ENCODE measurements at regions not wholly inside any gene's neighbourhood (a gene's known extent, or its start where the extent isn't known, plus 50 kb on each side); places are given as distances from the start of the nearest gene placed in this dataset.

DNA sequence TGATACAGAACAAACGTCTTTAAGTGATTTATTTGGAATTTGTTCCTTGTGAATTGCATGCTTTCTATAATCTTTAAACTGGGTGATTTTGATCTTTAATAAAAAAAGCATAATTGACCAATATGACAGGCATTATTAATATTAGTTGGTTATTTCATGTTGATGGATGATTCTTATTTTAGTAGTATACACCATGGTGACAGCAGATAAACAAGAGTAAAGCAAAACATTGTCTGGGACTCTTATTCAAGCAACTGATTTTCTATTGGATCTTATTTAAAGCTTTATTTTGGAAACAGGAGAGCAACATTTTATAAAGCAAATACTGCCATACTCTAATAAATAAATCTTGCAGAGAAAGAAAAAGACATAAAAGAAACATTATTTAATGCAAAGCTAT, 591.4 kb upstream of the GNPDA2 start:
- Histone ChIP-seq H3K4me3 (replicated peaks; ENCODE audit: insufficient read depth, low read length) (no peak overlapping the region), H3K27me3 (ENCODE audit: insufficient read depth, poor library complexity, severe bottlenecking) (no peaks in the 10 kb centered on the region), H3K27ac (replicated peaks) (no peak overlapping the region)
- DNase-seq (ENCODE audit: low read depth in 1 of 2, low spot score in 1 of 2), result no peak
- TF ChIP-seq, protein P1, sequence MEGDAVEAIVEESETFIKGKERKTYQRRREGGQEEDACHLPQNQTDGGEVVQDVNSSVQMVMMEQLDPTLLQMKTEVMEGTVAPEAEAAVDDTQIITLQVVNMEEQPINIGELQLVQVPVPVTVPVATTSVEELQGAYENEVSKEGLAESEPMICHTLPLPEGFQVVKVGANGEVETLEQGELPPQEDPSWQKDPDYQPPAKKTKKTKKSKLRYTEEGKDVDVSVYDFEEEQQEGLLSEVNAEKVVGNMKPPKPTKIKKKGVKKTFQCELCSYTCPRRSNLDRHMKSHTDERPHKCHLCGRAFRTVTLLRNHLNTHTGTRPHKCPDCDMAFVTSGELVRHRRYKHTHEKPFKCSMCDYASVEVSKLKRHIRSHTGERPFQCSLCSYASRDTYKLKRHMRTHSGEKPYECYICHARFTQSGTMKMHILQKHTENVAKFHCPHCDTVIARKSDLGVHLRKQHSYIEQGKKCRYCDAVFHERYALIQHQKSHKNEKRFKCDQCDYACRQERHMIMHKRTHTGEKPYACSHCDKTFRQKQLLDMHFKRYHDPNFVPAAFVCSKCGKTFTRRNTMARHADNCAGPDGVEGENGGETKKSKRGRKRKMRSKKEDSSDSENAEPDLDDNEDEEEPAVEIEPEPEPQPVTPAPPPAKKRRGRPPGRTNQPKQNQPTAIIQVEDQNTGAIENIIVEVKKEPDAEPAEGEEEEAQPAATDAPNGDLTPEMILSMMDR (IDR thresholded peaks at IDR 0.05; ENCODE audit: insufficient read depth, low read length), result no peak
- no peak for TF ChIP-seq SPI1 (IDR thresholded peaks at IDR 0.05; ENCODE audit: borderline replicate concordance, low read depth)
- TF ChIP-seq REST (IDR thresholded peaks at IDR 0.05; ENCODE audit: insufficient replicate concordance, low read depth), result no peak
- TF ChIP-seq POLR2AphosphoS5 (IDR thresholded peaks at IDR 0.05; ENCODE audit: low read depth), result no peak
- TF ChIP-seq GABPA (IDR thresholded peaks at IDR 0.05; ENCODE audit: low read depth), result no peak

- no peak for DNase-seq (ENCODE audit: low read depth in 1 of 2, low spot score in 1 of 2)
- no peak overlapping the region for H3K27ac ChIP-seq (replicated peaks)
- H3K4me3 ChIP-seq (replicated peaks; ENCODE audit: insufficient read depth, low read length), result no peak overlapping the region
- TF ChIP-seq, protein P1 (IDR thresholded peaks at IDR 0.05; ENCODE audit: insufficient read depth, low read length), result no peak
- TF ChIP-seq REST (IDR thresholded peaks at IDR 0.05; ENCODE audit: insufficient replicate concordance, low read depth) (no peak), POLR2AphosphoS5 (IDR thresholded peaks at IDR 0.05; ENCODE audit: low read depth) (no peak), SPI1 (IDR thresholded peaks at IDR 0.05; ENCODE audit: borderline replicate concordance, low read depth) (no peak), GABPA (IDR thresholded peaks at IDR 0.05; ENCODE audit: low read depth) (no peak)
- no peaks in the 10 kb centered on the region for H3K27me3 ChIP-seq (ENCODE audit: insufficient read depth, poor library complexity, severe bottlenecking)
These were observed 590.9 kb upstream of the GNPDA2 start for GRCh38 chr4:45317276-45317675.

GRCh38 chr4:45316257-45316656, 589.9 kb upstream of the GNPDA2 start:
- no peak for TF ChIP-seq POLR2AphosphoS5 (IDR thresholded peaks at IDR 0.05; ENCODE audit: low read depth)
- TF ChIP-seq, protein P1 (IDR thresholded peaks at IDR 0.05; ENCODE audit: insufficient read depth, low read length), result no peak
- TF ChIP-seq SPI1 (IDR thresholded peaks at IDR 0.05; ENCODE audit: borderline replicate concordance, low read depth), result no peak
- Histone ChIP-seq H3K27me3 (ENCODE audit: insufficient read depth, poor library complexity, severe bottlenecking) (no peaks in the 10 kb centered on the region), H3K27ac (replicated peaks) (no peak overlapping the region), H3K4me3 (replicated peaks; ENCODE audit: insufficient read depth, low read length) (no peak overlapping the region)
- no peak for DNase-seq (ENCODE audit: low read depth in 1 of 2, low spot score in 1 of 2)

GRCh38 chr4:45302828-45303227, 576.5 kb upstream of the GNPDA2 start:
- no peak for DNase-seq (ENCODE audit: low read depth in 1 of 2, low spot score in 1 of 2)
- Histone ChIP-seq H3K27ac (replicated peaks) (no peak overlapping the region), H3K27me3 (ENCODE audit: insufficient read depth, poor library complexity, severe bottlenecking) (no peaks in the 10 kb centered on the region), H3K4me3 (replicated peaks; ENCODE audit: insufficient read depth, low read length) (no peak overlapping the region)
- TF ChIP-seq REST (IDR thresholded peaks at IDR 0.05; ENCODE audit: insufficient replicate concordance, low read depth), result no peak
- no peak for TF ChIP-seq GABPA (IDR thresholded peaks at IDR 0.05; ENCODE audit: low read depth)
- no peak for TF ChIP-seq POLR2AphosphoS5 (IDR thresholded peaks at IDR 0.05; ENCODE audit: low read depth)
- TF ChIP-seq, protein P1 (IDR thresholded peaks at IDR 0.05; ENCODE audit: insufficient read depth, low read length), result no peak
- no peak for TF ChIP-seq SPI1 (IDR thresholded peaks at IDR 0.05; ENCODE audit: borderline replicate concordance, low read depth)
